Smooth muscle cell (in vitro differentiated cells): ENCODE measurements at regions not wholly inside any gene's neighbourhood (a gene's known extent, or its start where the extent isn't known, plus 50 kb on each side); places are given as distances from the start of the nearest gene placed in this dataset.

Experiments
- DNase-seq: peaks from one replicate; lab custom pipeline; 2025; ENCODE audit not compliant: unreplicated experiment; lab: John Stamatoyannopoulos, UW
- H2AFZ ChIP-seq: fragments of 200-600 bp; sonication (generic); 2 replicates; pipeline ENCODE4 v1.6.0; 2016; ENCODE audit warnings: antibody characterized with exemption, low read depth, mild to moderate bottlenecking
- H3F3A ChIP-seq: fragments of 200-600 bp; sonication (generic); 2 replicates; pipeline ENCODE4 v1.6.0; 2017; ENCODE audit warnings: antibody characterized with exemption, low read depth
- H3K27ac ChIP-seq: fragments of 200-600 bp; sonication (generic); 2 replicates; pipeline ENCODE4 v1.5.1; 2016; ENCODE audit warnings: low read depth, mild to moderate bottlenecking
- H3K27me3 ChIP-seq: fragments of 200-600 bp; sonication (generic); 2 replicates; pipeline ENCODE4 v1.6.1; 2016; ENCODE audit warnings: low read depth, mild to moderate bottlenecking
- H3K36me3 ChIP-seq: fragments of 200-600 bp; sonication (generic); 2 replicates; pipeline ENCODE4 v1.5.1; 2016; ENCODE audit warnings: low read depth
- H3K4me1 ChIP-seq: fragments of 200-600 bp; sonication (generic); 2 replicates; pipeline ENCODE4 v1.5.1; 2016; ENCODE audit warnings: low read depth
- H3K4me2 ChIP-seq: fragments of 200-600 bp; sonication (generic); 2 replicates; pipeline ENCODE4 v1.6.0; 2016; ENCODE audit warnings: mild to moderate bottlenecking
- H3K4me3 ChIP-seq: fragments of 200-600 bp; sonication (generic); 2 replicates; pipeline ENCODE4 v1.5.1; 2016; ENCODE audit warnings: mild to moderate bottlenecking
- H3K79me2 ChIP-seq: fragments of 200-600 bp; sonication (generic); 2 replicates; pipeline ENCODE4 v1.6.0; 2016; ENCODE audit warnings: low read depth, mild to moderate bottlenecking
- H3K9ac ChIP-seq: fragments of 200-600 bp; sonication (generic); 2 replicates; pipeline ENCODE4 v1.6.0; 2016; ENCODE audit warnings: low read depth
- H3K9me3 ChIP-seq: fragments of 200-600 bp; sonication (generic); replicated peaks from 2 replicates; pipeline ENCODE4 v1.5.1; 2016; ENCODE audit warnings: low read depth
- H4K20me1 ChIP-seq: fragments of 200-600 bp; sonication (generic); 2 replicates; pipeline ENCODE4 v1.6.0; 2016; ENCODE audit warnings: low read depth
- CTCF ChIP-seq: fragments of 200-600 bp; sonication (generic); IDR thresholded peaks from 2 replicates; pipeline ENCODE4 v1.5.1; 2017; ENCODE audit warnings: borderline replicate concordance, mild to moderate bottlenecking, antibody characterized with exemption; ENCODE audit not compliant: insufficient read depth, poor library complexity, severe bottlenecking
- WGBS: methylation state at CpG from one replicate; pipeline ENCODE4 v1.1.7; 2016; ENCODE audit warnings: low lambda C conversion rate; 5-methylcytosine and 5-hydroxymethylcytosine counted together

- Histone ChIP-seq H3K27ac (no peak overlapping the region), H3K9ac (no peak overlapping the region), H3K79me2 (no peaks in the 10 kb centered on the region), H3K9me3 (no peaks in the 10 kb centered on the region), H3F3A (no peaks in the 10 kb centered on the region), H2AFZ (peak overlapping the region; percentile 69), H3K4me1 (no peaks in the 10 kb centered on the region), H4K20me1 (no peaks in the 10 kb centered on the region), H3K4me3 (peak overlapping the region; percentile 10), H3K27me3 (no peaks in the 10 kb centered on the region), H3K4me2 (peak overlapping the region; percentile 71), H3K36me3 (no peaks in the 10 kb centered on the region)
- TF ChIP-seq CTCF, result no peak
- 67% methylated on average over 5 of the region's 5 CpGs for WGBS
- DNase-seq, result no peak
Observed at GRCh38 chr13:65260946-65261891, 1968.9 kb downstream of the PCDH9 start.

- H3K4me2 ChIP-seq, result no peak overlapping the region
- no peak overlapping the region for H3K9ac ChIP-seq
- H3F3A ChIP-seq, result no peaks in the 10 kb centered on the region
- H2AFZ ChIP-seq, result no peak overlapping the region
- TF ChIP-seq CTCF, result no peak
- H4K20me1 ChIP-seq, result no peaks in the 10 kb centered on the region
- no peak overlapping the region for H3K4me3 ChIP-seq
- WGBS, result 78% methylated on average over 1 of the region's 1 CpG
- H3K27ac ChIP-seq, result no peak overlapping the region
- DNase-seq, result no peak
- no peaks in the 10 kb centered on the region for H3K4me1 ChIP-seq
- no peaks in the 10 kb centered on the region for H3K79me2 ChIP-seq
- H3K27me3 ChIP-seq, result no peaks in the 10 kb centered on the region
- H3K9me3 ChIP-seq, result no peaks in the 10 kb centered on the region
- no peaks in the 10 kb centered on the region for H3K36me3 ChIP-seq
Observed at GRCh38 chr13:65240773-65241172, 1989.4 kb downstream of the PCDH9 start.

GRCh38 chr13:65236841-65237418 lies 1993.2 kb downstream of the PCDH9 start:
- Histone ChIP-seq H2AFZ (no peak overlapping the region), H3K9me3 (no peaks in the 10 kb centered on the region), H3K27ac (no peak overlapping the region), H3K27me3 (no peaks in the 10 kb centered on the region), H3K79me2 (no peaks in the 10 kb centered on the region), H4K20me1 (no peaks in the 10 kb centered on the region), H3F3A (no peaks in the 10 kb centered on the region), H3K4me1 (no peaks in the 10 kb centered on the region), H3K4me2 (no peak overlapping the region), H3K4me3 (no peak overlapping the region), H3K36me3 (no peaks in the 10 kb centered on the region), H3K9ac (no peak overlapping the region)
- no peak for DNase-seq
- 92% methylated on average over 6 of the region's 6 CpGs for WGBS
- no peak for TF ChIP-seq CTCF
